ENCODE measurements at regions not wholly inside any gene's neighbourhood (a gene's known extent, or its start where the extent isn't known, plus 50 kb on each side); places are given as distances from the start of the nearest gene placed in this dataset.
A peak's percentile ranks its signal among the peaks of the same experiment; 100 is the strongest.

DNA sequence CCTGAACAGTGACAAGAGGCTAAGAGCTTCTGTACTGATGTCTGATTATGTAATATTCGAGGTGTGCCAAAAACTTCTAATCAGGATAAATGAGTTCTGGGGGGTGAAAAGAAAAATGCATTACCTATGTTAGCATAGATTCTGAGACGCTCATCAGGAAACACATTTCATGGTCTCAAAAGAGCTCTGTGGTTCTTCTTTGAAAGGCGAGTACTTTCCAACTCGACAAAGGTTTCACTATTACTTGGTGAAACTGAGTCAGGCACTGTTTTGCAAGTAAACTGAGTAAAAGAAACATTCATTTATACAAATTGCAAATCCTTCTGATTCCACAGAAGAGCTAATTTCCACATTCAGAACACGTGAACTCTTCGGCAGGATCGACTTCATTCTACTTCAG is 523.2 kb downstream of the GATA3 start:
- DNase-seq = no peak

DNA sequence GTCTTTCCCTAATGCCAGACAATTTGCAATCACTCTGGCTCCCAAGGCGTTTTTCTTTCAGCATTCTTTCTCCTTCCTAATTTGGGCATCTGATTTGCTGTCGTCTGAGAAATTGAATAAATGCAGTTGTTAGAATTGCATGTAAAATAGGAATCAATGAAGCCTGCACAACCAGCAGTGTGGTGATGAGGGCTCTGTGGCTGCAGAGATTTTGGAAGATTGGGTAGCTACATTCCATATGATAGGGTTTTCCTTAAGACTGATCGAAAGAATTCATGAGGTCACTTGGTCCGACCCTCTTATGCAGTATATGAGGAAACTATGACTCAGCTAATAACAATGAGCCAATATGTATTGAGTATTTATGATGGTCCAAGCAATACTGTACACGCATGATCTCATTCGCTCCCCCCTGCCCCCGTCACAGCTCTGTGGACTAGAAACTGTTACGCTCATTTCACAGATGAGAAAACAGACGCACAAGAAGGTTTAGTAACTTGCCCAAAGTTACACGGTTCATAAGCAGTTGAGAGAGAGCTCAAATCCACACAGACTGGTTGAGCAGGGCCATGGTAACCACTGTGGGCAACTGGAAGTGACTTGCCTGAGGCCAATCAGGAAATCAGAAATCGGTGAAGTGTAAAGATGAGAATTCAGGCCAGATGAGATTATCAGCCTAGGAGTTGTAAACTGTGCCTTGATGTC is 527.2 kb downstream of the GATA3 start:
- no peak for DNase-seq

DNA sequence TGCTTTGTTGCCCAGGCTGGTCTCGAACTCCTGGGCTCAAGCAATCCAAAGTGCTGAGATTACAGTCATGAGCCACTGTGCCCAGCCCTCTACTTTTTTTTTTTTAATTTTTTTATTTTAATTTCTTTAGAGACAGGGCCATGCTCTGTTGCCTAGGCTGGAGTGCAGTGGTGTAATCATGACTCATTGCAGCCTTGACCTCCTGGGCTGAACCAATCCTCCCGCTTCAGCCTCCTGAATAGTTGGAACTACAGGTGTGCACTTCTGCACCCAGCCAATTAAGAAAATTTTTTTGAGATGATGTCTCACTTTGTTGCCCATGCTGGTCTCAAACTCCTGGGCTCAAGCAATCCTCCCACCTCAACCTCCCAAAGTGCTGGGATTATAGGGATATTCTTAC is 528.6 kb downstream of the GATA3 start:
- no peak for DNase-seq

DNA sequence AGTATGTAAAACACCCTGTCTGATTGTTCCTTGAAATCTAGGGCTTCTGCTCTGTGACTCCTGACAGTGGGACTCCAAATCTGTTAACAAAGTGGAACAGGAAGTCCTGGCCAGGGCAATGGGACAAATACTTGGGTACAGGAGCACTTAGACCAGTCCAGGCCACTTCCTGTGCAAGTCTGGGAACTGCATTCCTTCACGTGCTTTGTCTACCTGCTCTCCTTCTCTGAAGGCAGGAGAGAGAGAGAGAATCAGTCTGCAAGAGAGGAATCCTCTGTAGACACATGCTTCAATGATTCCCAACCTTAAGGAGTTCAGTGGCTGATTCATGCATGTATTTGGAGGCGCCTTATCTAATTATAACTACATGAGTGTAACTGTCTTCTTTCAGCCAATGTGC is 530.2 kb downstream of the GATA3 start:
- no peak for DNase-seq

DNA sequence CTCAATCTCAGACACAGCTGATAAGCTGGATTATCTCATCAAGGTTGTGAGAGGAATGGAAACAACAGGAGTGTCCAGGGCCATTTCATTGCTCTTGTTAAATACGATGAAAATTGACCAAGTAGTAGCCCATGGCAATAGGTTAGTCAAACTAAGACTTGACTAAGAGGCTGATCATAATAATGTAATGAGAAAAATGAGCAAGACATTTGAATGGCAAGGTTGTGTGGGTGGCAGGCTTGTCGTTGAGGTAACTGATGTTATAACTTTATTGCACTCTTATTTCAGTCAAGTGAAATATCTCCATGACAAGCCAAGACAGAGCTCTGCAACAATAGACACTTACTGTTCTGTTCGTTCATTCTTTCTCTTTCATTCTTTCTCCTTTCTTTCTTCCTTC is 532.0 kb downstream of the GATA3 start:
- DNase-seq = no peak

GRCh38 chr10:8588135-8588534 is 533.6 kb downstream of the GATA3 start:
- DNase-seq = no peak

DNA sequence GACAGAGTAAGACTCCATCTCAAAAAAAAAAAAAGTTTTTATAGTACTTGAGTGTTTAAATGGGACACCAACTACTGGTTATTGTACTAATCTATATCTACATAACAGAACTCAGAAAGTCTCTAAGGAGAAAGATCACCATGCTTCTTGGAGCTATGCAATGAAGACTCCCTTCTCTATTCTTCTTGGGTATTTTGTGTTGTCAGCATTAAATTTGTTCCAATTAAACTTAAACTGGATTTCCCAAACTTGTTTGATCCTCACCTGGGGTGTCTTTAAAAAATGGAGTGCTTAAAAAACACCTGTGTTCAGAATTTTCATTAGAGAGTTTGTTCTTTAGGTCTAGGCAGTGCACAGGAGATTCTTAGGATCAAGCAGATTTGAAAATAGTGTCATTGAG is 536.0 kb downstream of the GATA3 start:
- no peak for DNase-seq

- DNase-seq = no peak
These were observed 537.2 kb downstream of the GATA3 start for GRCh38 chr10:8591640-8592039.

- no peak for DNase-seq
These were observed 539.7 kb downstream of the GATA3 start for GRCh38 chr10:8594176-8594575.

GRCh38 chr10:8594711-8595110 is 540.2 kb downstream of the GATA3 start:
- DNase-seq = no peak

DNA sequence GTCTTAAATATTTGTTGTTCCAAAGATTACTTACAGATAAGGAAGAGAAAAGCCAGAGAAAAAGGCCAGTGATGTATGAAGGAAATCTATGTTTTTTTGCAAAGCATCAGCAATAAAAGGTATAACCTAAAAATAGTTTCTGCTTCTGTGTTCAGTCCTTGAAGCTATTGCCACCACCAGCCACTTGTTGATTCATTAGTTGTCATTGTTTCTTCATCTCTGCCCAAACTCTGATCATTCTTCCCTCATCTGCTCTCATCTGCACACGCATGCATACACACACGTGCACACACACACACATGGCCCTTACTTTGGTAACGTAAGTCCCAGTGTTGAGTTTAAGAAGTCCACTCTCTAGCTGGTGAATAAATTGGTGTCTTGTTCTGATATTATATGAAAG is 540.7 kb downstream of the GATA3 start:
- DNase-seq = no peak

DNA sequence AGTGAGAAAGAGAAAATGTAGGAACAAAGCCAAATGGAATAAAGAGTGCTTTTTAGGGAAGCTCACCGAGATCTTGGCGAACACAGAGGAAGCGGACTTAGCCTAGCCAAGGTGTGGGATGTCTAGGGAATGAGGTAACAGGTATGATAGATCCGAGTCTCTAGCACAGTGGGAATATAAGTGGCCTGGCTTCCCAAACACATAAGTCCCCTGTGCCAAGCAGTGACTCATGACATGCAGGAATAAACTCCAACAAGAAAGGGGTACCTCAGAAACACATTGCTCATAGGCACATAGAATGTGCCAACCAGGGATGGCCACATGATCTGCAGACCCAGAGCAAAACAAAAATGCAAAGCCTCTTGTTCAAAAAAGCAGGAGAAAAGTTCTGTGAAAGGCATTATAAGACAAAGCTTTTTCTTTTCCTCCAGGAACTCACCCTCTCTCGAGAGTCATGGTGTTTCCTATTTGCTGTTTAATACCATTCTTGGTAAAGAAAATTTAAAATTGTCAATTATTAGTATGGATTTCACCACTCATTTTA is 542.5 kb downstream of the GATA3 start:
- no peak for DNase-seq

- no peak for DNase-seq
These were observed 545.7 kb downstream of the GATA3 start for GRCh38 chr10:8600192-8600591.

GRCh38 chr10:8602821-8603220 is 548.3 kb downstream of the GATA3 start:
- no peak for DNase-seq

GRCh38 chr10:8614054-8614565 is 559.6 kb downstream of the GATA3 start:
- no peak for DNase-seq

- DNase-seq = no peak
These were observed 560.6 kb downstream of the GATA3 start for GRCh38 chr10:8615118-8615517.

- peak; percentile 6 for DNase-seq
These were observed 561.7 kb downstream of the GATA3 start for GRCh38 chr10:8616166-8616565.

- DNase-seq = no peak
These were observed 563.3 kb downstream of the GATA3 start for GRCh38 chr10:8617792-8618191.

DNA sequence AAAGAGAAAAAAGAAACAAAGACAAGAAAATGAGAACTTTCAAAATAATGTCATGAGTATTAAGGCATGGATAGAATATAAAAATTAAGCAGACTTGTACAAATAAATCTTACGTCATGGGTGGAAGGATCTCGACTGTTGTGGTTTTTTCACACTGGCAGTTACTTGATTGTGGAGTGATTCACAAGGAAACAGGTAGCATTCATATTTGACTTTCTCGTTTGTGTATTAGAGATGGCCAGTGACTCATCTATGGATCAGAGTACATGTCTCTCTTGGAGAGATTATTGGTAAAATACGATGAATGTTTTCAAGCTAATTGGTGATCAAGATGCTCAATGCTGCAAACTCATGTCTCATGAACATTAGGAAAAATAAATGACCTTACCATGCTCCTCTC is 564.3 kb downstream of the GATA3 start:
- DNase-seq = no peak

DNA sequence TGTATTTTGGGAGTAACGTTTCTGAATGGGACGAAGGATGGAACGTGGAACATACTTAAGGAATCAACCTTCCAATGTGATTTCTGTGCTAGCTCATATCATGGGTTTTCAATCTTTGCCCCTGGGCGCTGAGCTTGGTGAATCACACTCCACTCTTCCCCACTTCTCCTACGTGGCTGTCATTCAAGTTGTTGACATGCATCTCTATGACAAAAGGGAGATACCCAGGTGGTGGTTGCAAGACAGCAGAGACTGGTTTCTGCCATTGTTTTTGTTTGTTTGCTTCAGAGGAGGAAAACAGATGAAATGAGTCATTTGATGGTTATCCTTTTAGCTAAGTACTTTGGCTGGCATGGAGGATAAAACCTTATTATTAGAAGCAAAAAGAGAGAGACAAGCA is 573.9 kb downstream of the GATA3 start:
- peak; percentile 27 for DNase-seq

- no peak for DNase-seq
These were observed 579.4 kb downstream of the GATA3 start for GRCh38 chr10:8633909-8634308.

GRCh38 chr10:8636371-8636770 is 581.9 kb downstream of the GATA3 start:
- no peak for DNase-seq

- DNase-seq = no peak
These were observed 583.2 kb downstream of the GATA3 start for GRCh38 chr10:8637640-8638039.

DNA sequence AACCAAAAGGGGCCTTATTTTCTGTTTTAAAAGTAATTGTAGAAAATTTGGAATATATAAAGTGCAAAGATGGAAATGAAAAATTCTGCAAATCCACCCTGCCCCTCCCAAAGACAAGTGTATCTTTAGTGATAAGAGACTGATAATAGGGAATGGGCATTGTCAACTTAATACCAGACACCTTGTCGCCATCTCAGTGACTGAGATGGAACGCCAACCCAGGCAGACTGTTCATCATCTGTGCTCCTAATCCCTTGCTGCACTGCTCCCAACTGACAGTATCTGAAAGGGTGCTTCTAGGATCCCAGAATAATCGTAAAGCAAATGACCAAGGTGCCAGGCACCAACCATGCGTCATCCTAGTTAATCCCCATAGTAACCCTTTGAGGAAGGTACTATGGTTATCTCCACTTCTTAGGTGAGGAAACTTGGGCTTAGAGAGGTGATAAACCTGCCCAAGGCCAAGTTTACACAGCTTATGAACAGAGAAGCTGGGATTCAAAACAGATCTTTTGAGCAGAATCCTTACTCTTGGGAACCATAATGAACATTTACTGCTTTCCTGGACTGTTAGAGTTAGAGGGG is 583.7 kb downstream of the GATA3 start:
- no peak for DNase-seq

All from DMS53 (cell line).